Fibroblast of skin of scalp (primary cell): ENCODE measurements at regions not wholly inside any gene's neighbourhood (a gene's known extent, or its start where the extent isn't known, plus 50 kb on each side); places are given as distances from the start of the nearest gene placed in this dataset.

Source experiments
- DNase-seq: peaks from one replicate; pipeline ENCODE4 v3.0.0-alpha.2; 2013

DNA sequence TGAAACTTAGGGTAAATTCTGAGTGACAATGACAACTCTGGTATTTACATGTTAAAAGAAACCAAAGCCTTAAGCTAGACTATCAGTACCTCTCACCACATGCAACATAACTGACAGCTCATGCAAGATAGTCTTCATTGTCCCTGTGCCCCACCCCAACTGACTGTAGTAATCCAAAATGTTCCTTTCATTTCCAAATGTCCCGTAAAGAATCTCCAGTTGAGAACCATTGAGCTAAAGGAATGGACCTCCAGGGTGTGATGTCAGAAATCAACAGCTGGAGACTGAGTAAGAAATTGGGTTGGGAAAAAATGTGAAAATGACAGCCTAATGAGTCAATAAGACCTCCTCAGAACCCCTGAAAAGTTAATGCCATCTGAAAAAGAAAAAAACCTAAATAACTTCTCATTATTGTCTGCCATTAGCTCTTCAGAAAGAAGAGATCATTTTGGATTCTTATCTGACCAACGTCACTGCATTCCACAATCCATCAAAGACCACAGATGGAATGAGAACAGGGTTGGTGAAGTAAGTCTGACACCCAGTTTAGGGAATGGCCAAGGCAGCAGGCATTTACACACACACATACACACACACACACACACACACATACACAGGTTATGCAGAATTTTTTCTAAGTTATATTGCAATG lies 51.7 kb upstream of the ACVR2A start:
- DNase-seq = peak; percentile 81

DNA sequence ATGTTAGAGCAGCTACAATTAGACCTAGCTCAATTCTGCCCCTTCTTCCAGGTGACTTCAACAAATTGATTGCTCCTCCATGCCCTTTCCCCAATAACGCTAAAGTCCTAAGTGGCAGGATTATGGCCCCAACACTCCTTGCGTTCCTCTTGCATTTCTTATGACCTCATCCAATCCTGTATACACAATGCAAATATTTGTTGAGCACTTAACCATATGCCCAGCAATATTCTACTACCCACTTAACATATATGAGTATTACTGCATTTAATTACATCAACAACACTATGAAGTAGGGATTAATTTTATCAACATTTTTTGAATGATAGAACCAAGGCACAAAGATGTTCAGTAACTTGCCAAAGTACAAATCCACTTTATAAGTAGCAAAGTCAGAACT lies 54.2 kb upstream of the ACVR2A start:
- DNase-seq = no peak

DNA sequence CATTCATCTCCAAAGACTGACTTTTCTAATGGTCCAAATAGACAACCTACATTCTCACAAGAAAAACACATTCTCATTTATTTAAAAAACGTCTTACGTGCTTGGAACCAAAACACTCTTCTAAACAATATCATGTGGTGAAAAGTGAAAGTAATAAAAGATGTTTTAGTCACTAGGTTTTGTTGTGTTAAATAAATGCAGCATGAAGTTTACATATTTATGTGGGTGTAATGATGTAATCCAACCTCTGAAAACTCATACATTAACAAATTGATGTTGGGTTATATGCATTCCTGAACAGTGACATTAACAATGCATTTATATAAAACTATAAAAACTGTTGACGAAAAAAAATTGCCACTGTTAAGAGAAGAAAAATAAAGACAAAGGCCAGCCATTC lies 55.1 kb upstream of the ACVR2A start:
- DNase-seq = peak; percentile 47

DNA sequence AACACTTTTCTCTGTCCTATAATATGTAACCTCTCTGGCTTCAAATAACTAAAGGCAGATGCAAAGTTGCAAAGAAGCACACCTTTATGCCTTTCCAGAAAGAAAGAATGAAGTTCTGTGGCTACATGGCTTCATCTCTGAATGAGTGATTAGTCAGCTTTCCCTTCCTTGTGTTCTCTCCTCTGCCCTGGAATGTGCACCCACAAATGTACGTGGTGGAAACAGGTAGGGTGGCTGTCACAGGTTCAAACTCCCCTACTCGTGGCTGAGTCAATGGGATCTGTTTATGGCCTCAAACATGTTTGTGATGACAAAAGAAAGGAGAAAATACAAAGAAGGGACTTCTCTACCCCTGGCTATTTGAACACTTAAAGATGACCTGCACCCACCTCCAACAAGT lies 55.5 kb upstream of the ACVR2A start:
- DNase-seq = no peak

DNA sequence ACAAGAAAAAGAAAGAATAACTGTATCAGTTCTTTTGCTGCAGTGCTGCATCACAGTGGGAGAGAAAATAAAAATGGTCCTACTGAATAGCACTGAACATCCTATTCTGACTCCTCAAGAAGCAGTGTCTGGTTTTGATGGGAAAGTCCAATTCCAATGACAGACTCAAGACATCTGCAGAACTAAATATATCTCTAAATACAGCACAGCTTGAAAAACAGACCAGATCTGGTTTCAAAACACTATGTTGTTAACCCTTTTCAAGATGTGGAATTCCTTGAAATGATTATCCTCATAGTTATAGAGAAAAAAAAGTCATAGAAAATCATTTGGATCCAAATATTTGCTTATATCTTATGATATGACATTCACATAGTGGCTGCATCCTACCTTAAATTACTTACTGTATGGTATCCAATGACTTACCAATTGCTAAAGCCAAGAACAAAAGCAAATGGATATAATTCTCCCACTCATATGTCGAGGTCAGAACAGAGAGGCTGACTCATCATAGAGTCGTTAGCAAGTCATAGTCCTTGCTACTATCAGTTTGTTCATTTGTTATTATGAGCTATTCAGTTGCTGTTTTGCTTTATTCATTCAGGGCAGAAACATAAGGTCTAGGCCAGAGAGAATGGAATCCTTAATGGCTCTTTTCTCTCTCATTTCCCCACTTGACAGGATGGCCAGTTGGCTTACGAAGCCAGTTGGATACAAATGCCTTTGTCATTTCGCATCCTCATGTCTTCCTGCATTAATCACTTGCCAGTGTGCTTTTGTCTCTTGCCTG lies 62.5 kb upstream of the ACVR2A start:
- no peak for DNase-seq

DNA sequence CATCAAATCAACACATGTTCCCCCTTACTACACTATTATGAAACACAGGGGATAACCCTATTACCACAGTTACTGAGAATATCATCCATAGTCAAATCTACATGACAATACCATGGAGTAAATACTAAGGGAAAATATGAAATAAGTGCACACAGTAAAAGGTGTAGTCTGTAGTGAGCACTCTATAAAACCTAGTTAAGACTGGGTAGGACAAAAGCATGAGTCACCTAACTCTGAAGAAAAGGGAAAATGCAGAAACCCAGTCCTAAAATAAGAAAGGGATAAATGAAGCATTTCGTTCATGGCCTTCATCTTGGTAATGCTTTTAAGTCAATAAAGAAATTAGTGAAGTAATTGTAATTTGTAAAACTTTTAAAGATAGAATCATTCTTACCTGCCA lies 65.4 kb upstream of the ACVR2A start:
- no peak for DNase-seq

DNA sequence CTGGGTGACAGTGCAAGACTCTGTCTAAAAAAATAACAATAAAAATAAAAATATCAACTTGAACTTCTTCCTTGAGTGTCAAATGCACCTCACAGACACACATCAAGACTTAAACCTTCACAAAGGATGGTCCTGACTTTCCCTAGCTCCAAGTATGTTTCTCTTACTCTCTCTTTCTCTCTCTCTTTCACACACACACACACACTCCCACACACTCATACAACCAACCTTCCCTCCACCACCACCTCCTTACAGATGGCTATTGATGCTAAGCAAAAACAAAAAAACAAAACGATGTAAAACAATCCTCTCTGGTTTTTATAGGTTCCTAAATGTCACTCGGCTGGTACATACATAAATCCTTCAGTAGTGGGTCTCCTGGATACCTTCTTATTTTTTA lies 67.4 kb upstream of the ACVR2A start:
- no peak for DNase-seq

DNA sequence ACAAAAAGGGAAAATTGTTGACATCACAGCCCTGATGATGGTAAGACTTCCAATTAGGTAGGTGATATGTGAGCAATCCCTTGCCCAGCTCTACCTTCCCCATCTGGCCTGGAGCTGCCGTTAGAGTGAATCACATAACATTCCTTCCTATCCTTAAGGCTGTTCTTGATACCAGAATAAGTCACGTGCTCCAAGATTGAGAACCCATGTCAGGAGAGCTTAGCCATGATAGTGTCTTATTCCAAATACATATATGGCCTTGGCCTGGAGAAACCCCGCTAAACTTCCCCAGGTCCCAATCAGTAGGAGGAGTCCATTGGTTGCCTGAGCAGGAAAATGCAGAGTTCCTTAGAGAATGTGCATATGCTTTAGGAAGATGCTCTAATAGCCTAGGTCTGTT lies 70.0 kb upstream of the ACVR2A start:
- DNase-seq = no peak

DNA sequence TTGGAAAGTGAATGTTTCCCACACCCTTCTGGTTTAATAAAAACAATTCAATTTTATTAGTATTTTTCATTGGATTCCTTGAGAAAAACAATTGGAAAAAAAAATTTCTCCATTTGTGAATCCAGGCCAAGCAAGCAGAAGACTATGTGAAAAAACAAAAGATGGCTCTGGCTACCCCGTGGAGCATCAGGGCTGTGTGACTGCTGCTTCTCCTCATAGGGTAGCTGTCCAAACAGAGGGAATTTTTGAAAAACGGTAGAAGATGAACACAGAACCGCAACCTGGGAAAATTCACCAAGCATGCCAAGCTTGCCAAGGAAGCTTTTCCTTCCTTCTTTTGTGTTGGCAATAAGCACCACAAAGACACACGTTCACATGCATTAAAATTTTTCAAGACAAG lies 71.3 kb upstream of the ACVR2A start:
- DNase-seq = no peak

DNA sequence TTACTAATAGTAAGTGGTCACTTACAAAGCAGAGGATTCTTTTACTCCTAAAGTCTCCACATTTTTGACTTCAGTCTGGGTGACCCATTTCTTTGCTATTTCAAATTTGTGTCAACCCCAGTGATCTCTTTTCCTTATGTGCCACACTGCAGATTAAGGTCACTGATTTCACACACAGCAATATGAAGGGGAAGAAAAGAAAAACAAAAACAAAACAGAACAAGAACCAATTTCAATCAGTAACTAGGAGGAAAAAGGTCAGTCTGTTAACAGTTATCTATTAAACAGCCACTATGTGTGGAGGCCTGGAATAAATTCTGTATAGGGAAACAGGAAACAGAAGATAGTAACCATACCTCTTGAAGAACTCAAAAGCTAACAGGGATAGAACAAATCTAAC lies 72.0 kb upstream of the ACVR2A start:
- DNase-seq = no peak

DNA sequence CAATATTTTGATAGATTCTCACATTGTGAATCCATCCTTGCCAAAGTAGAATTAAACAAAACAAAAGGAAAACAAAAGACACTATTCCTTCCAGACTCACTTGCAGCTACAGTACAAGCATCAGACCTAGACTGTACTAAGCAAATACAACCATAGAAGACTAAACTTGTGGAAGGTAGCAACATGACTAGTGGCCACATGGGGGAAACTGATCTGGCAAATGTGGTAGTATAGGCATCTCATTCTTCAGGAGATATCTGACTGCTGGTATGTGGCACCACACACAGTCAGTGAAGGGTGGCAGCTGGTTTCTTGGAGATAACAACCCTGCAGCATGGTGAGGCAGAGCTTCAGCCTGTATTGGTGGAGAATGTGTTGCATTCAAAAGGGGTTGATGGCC lies 81.0 kb upstream of the ACVR2A start:
- no peak for DNase-seq

DNA sequence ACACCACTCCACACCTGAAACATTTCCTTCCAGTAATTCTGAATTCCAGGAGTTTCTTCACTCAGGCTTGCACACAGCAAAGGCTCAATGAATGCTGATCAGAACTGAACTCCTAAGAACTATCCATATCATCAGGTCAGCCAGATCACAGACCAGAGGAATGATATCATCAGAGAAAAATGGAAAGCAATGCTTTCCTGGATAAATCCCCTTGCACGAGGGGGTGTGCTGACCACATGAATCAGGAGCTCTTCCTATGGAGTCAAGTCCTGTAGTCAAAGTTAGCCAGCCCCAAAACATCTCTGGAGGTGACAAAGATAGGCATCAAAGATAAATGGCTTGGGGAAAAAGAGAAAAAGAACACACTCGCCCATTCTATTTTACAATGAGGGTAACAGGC lies 83.8 kb upstream of the ACVR2A start:
- DNase-seq = no peak

DNA sequence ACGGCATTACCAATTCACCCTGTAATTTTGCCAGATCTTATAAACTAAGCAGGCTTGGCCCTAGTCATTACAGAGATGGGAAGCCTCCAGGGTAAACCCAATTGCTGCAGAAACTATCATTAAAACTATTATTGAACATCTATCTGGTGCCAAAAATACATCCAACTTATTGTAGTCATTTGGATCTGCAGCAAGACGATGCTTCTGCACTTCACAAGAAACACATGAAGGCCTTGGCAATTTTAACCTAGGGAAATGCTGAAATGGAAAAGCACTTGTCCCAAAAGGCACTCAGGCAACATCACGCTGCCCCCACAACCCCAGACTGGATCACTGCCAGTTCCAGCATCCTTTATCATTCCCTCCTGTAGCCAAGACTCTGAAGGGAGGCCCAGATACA lies 85.3 kb upstream of the ACVR2A start:
- DNase-seq = no peak

DNA sequence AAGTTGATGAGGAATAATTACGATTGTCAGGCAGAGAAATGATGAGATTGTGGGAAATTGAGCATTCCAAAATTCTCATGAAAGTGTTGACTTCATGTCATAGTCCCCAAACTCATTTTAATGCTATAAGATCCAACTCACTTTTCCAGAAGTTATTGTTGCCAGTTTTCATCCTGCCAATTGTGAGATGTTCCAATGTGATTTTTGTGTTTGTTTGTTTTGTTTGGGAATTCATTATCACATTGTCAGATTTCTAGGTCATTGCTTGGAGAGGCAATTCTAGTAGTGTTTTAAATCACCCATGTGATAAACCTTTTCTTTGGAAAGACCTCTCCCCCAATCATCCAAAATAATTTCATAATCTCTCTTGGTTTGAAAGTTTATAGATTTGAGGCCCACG lies 86.0 kb upstream of the ACVR2A start:
- no peak for DNase-seq

DNA sequence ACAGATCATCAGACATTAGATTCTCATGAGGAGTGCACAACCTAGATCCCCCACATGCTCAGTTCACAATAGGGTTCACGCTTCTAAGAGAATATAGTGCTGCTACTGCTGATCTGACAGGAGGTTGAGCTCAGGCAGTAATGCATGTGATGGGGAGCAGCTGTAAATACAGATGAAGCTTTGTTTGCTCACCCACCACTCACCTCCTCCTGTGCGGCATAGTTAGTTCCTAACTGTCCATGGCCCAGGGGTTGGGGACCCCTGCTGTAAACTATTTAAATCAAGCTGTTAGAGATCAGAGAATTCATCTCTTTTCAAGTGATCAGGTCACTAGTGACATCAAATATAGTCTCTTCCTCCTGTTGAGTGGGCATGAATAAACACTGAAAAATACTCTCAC lies 88.8 kb upstream of the ACVR2A start:
- DNase-seq = no peak

DNA sequence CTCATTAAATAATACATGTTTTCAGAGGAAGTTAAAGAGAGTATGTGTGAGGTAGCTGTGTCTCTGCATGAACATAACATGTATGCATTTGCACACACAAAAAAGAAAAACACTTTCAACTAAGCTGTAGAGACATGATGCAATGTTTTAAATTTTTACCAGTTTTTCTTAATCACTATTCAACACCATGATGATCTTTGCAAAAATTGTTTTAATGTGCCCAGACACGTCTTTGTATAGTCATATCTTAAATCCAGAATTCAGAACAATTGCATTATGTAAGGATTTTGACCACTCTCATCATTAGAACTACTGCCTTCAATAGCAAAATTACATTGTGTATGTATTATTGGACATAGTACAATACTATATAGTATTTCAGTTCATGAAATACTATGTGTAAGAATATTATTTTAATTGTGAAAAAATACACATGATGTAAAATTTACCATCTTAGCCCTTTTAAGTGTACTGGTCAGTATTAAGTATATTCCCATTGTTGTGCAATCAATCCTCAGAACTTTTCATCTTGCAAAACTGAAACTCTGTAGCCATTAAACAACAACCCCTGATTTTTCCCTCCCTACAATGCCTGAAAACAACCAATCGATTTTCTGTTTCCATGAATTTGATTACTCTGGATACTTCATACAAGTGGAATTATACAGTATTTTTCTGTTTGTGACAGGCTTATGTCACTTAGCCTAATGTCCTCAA lies 104.5 kb upstream of the ACVR2A start:
- no peak for DNase-seq

DNA sequence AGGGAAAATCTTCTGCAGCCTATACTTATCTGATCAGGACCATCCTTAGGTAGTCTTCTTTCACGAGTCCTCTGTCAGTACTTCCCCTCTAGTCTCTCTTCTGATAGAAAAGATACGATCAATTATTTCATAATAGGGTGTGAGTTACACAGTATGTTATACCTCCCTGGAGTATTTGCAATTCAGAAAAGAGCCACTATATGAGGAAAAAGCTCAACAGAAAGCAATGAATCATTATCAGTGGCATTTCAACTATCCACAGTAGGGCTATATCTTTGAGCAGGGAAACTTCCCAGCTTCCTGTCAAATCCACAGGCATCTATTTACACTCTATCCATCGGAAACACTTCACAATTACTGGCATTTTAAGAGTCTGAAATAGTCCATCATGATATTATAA lies 105.3 kb upstream of the ACVR2A start:
- DNase-seq = peak; percentile 35

DNA sequence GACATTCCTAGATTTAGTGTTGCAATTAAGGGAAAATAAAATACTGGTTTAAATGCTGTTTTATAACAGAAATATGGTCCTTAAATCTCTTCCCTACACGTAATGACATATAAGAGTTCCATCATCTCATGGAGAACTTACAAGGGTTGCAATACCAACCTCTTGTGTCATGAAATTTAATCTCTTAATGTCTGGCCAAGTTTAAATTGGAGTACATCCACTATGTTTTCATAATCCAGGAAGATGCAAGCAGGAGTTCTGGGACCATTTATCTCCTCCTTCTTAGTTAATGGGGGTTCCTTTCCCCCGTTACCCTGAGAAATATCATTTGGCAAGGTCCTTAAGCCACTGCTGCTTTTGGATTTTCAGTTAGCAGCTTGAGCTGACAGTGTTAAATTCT lies 126.0 kb upstream of the ACVR2A start:
- DNase-seq = no peak

DNA sequence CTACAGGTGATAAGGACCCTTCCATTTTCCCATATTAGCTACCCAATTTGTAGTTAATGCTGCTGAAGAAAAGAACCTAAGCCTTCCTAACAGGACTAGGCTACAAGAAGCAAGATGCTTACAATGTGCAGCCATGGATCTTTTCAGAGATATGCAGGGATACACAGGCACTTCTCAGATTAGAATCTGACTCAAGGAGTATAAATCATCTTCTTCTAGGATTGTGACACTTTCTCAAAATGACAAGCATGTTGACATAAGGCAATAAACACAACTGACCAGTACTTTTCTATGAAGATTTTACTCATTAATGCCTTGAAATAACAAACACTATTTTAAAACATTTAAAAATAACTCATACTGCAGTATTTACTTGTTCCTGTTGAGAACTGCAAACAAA lies 127.9 kb upstream of the ACVR2A start:
- DNase-seq = no peak

DNA sequence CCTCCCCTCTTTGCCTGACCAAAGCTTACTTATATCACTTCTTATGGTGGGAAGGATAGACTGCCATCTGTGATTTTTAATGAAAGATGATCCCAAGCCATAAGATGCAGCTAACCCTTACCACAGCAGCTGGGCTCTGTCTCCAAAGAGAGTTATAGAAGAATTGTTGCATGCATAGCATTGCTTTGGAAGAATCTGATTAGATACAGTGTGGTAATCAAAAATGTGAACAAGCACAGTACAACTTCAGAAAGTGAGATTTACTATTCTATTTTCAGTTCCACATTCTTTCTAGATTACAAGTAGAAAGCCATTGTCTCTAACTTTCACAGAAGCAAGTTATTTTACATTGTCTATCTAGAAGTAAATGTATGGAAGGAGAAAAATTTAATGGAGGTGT lies 129.0 kb upstream of the ACVR2A start:
- peak; percentile 33 for DNase-seq

DNA sequence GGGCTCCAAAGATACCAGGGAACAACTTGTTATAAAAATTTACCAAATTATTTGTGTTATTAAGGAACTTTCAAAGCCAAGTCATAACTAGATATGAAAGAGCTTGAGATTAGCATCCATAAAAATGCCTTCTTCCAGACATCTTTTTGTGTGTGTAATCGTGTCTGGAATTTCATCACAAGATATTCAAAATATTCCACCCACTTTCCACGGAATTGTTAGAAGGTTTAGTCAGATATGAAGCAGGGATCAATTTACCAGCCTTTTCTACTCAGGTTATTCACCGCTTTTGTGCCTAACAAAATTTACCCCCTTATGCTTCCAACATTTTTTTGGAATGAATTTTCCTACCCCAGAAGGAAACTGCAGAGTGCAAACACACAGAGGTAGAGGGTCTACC lies 130.2 kb upstream of the ACVR2A start:
- peak; percentile 22 for DNase-seq

DNA sequence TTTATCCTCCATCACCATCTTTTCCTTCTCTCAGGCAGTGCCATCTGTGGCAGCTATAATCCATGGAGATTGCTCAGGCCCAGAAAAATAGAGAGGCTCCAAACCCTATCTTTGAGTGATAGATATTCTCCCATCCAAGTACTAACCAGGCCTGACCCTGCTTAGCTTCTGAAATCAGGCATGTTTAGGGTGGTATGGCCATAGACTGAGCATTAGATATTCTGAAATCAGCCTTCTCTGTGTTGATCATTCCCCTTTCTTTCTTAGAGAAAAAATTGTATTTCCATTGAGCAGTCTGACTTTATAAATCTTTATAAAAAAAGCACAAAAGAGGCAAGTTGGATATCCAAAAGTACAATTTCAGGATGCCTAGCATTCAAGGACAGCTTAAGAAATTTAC lies 131.5 kb upstream of the ACVR2A start:
- no peak for DNase-seq

DNA sequence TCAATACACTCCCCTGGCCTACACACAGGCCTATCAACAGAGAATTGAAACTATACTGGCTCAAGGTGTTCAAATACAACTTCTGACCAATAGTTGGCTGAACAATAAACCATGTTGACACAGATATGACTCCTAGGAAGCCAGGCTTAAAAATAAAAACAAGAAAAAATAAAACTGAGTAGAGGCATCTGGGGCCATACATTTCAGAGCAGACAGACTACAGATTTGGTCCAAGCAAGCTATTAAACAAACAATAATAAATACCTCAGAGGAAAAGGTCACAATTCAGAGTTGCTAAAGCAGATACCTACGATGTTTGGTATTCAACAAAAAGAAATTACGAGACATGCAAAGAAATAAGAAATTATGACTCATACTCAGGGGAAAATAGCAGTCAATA lies 132.8 kb upstream of the ACVR2A start:
- DNase-seq = no peak

DNA sequence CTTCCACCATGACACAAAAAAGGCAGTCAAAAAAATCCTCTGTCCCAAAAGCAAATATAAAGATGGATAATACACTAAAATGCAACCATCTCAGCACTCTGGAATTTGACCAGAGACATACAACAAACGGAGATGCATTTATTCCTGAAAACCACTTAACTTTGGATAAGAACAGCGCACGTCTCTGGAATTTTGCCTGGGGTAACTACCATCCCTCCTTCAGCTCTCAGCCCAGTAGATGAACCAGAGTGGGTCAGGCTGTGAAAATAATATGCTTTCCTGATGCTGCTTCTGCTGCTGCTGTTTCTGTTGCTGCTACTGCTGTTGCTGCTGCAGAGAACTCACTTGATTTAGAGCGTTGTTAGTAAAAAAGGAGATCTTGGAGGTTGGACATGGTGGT lies 133.8 kb upstream of the ACVR2A start:
- DNase-seq = peak; percentile 27
